ENCODE measurements at regions not wholly inside any gene's neighbourhood (a gene's known extent, or its start where the extent isn't known, plus 50 kb on each side); places are given as distances from the start of the nearest gene placed in this dataset.

DNA sequence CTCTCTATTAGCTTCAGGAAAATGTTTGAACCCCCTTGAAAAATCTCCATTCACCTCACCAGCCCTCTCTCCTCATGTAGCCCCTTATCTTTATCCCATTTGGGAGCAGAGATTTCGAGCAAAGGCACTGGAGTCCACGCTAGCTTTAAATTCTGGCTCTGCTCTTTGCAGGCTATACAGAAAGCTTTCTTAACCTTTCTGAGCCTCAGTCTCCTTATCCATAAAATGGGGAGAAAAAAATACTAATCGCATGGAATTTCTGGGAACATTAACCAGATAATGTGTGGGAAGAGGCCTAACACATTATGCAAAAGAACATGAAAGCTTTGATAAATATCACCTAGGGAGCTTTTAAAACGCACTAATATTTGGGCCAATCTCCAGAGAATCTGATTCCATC is 476.3 kb upstream of the CDH5 start:
- DNase-seq (ENCODE audit: insufficient read length, low spot score) = no peak
- no peak for TF ChIP-seq POLR2A (IDR thresholded peaks at IDR 0.05; ENCODE audit: low read depth, low read length)
- FAIRE-seq = no peak

GRCh38 chr16:65889533-65889966 is 476.9 kb upstream of the CDH5 start:
- no peak for DNase-seq (ENCODE audit: insufficient read length, low spot score)

DNA sequence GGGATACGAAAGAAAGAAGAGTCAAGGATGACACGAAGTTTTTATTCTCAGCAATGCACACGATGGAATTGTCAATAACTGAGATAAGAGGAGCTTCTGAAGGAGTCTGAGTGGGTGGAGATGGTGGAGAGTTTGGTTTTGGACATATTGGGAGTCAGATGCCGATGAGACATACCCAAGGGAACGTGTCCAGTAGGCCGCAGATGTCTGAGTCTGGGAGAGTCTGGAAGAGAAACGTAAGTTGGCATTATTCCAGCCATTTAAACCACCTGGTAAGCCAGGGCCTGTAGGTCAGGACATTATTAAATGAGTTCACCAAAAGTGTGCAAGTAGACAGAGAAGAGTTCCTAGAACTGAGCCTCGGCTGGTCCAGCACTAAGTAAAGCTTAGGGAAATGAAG is 478.3 kb upstream of the CDH5 start:
- DNase-seq (ENCODE audit: insufficient read length, low spot score) (no peak), FAIRE-seq (no peak)
- no peak for TF ChIP-seq POLR2A (IDR thresholded peaks at IDR 0.05; ENCODE audit: low read depth, low read length)

More at GRCh38 chr16:65889533-65889966, 476.9 kb upstream of the CDH5 start:
- no peak for TF ChIP-seq POLR2A (IDR thresholded peaks at IDR 0.05; ENCODE audit: low read depth, low read length)
- no peak for FAIRE-seq

GRCh38 chr16:65884018-65884417 is 482.5 kb upstream of the CDH5 start:
- TF ChIP-seq POLR2A (IDR thresholded peaks at IDR 0.05; ENCODE audit: low read depth, low read length) = no peak
- DNase-seq (ENCODE audit: insufficient read length, low spot score) (no peak), FAIRE-seq (no peak)

- TF ChIP-seq POLR2A (IDR thresholded peaks at IDR 0.05; ENCODE audit: low read depth, low read length) = no peak
- no peak for DNase-seq (ENCODE audit: insufficient read length, low spot score)
- no peak for FAIRE-seq
Observed at GRCh38 chr16:65878347-65878746, 488.1 kb upstream of the CDH5 start.

DNA sequence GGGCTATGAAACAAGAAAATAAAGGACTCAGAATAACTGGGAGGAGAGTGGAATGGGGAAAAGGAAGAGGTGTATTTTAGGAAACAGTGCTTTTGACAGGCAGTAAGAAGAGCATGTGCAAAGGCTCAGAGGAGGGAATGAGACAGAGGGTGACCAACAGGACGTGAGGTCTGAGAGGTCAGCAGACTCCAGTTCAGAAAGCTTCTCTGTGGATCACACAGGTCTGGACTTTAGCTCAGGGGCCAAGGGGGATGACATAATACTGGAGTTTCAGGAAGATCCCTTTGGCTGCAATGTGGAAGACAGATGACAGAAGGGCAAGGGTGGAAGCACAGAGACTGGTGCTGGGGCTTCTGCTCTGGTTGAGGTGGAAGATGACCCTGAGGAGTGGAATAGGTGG is 489.9 kb upstream of the CDH5 start:
- no peak for TF ChIP-seq POLR2A (IDR thresholded peaks at IDR 0.05; ENCODE audit: low read depth, low read length)
- no peak for FAIRE-seq
- no peak for DNase-seq (ENCODE audit: insufficient read length, low spot score)

DNA sequence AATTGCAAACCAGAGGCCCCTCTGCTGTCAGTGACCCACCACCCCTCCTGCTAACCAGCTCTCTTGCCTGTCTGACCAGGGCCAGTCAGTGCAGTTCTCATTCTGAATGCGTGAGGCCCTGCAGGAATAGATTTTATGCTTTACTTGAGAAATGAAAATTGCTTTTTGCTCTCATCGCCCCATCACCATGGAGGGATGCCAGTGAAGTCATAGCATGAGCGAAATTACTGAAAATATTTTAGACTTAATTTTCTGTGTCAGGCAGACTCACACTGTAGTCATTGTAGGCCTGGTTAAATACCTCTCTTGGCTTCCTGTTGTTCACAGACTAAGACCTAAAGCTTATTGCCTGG is 490.5 kb upstream of the CDH5 start:
- FAIRE-seq (no peak), DNase-seq (ENCODE audit: insufficient read length, low spot score) (no peak)
- TF ChIP-seq POLR2A (IDR thresholded peaks at IDR 0.05; ENCODE audit: low read depth, low read length) = no peak

DNA sequence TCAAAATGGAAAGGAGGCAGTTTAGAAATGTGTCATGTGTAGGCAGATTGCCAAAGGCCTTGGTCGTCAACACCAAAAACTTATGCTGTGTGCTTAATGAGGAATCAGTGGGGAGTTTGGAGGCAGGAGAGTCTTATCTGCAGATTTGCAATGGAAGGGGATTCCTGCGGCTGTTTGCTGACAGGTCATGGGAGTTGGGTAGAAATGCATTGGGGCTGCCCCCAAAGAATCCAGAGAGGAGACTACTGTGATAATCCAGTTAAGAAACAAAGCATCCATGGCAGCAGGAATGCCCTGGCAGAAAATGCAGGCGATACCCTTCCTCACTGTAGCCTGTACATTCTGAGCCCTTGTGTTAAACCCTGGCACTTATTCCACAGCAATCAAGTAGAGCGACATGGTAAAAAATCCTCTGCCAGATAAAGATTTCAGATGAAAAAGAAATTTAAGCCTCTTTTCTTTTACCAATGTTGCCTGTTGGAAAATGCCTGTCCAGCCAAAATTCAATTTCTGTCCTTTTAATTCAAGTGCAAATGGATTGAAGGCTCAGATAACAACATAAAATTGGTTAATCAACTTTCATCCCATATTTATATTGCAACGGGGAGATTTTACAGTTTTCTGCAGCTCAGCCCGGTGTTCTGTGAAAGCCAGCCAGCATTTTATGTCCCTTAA is 491.0 kb upstream of the CDH5 start:
- TF ChIP-seq POLR2A (IDR thresholded peaks at IDR 0.05; ENCODE audit: low read depth, low read length) = no peak
- FAIRE-seq = no peak
- no peak for DNase-seq (ENCODE audit: insufficient read length, low spot score)

- no peak for FAIRE-seq
- no peak for TF ChIP-seq POLR2A (IDR thresholded peaks at IDR 0.05; ENCODE audit: low read depth, low read length)
- no peak for DNase-seq (ENCODE audit: insufficient read length, low spot score)
Observed at GRCh38 chr16:65869261-65869660, 497.2 kb upstream of the CDH5 start.

- DNase-seq (ENCODE audit: insufficient read length, low spot score) (no peak), FAIRE-seq (no peak)
- no peak for TF ChIP-seq POLR2A (IDR thresholded peaks at IDR 0.05; ENCODE audit: low read depth, low read length)
Observed at GRCh38 chr16:65867276-65867960, 499.1 kb upstream of the CDH5 start.

DNA sequence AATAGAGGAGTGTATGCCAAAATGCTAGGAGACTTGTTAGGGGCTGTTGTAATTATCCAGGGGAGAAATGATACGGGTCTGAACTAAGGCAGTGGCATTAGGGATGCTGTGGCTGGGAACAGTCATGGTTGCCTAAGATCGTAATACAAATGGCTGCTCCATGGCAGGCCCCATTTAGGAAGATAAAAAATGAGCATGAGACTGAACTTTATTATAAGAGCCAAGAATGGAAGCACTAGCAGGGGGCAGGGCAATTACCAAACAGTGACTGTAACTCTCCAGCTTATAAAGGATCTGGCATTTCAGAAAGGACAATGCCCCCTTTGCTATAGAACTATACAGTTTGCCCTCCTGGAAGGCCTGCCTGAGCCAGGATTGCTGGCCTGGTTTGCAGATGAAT is 503.3 kb upstream of the CDH5 start:
- TF ChIP-seq POLR2A (IDR thresholded peaks at IDR 0.05; ENCODE audit: low read depth, low read length) = no peak
- DNase-seq (ENCODE audit: insufficient read length, low spot score) (no peak), FAIRE-seq (no peak)

GRCh38 chr16:65861131-65861731 is 505.3 kb upstream of the CDH5 start:
- DNase-seq (ENCODE audit: insufficient read length, low spot score) (no peak), FAIRE-seq (no peak)
- TF ChIP-seq POLR2A (IDR thresholded peaks at IDR 0.05; ENCODE audit: low read depth, low read length) = no peak

DNA sequence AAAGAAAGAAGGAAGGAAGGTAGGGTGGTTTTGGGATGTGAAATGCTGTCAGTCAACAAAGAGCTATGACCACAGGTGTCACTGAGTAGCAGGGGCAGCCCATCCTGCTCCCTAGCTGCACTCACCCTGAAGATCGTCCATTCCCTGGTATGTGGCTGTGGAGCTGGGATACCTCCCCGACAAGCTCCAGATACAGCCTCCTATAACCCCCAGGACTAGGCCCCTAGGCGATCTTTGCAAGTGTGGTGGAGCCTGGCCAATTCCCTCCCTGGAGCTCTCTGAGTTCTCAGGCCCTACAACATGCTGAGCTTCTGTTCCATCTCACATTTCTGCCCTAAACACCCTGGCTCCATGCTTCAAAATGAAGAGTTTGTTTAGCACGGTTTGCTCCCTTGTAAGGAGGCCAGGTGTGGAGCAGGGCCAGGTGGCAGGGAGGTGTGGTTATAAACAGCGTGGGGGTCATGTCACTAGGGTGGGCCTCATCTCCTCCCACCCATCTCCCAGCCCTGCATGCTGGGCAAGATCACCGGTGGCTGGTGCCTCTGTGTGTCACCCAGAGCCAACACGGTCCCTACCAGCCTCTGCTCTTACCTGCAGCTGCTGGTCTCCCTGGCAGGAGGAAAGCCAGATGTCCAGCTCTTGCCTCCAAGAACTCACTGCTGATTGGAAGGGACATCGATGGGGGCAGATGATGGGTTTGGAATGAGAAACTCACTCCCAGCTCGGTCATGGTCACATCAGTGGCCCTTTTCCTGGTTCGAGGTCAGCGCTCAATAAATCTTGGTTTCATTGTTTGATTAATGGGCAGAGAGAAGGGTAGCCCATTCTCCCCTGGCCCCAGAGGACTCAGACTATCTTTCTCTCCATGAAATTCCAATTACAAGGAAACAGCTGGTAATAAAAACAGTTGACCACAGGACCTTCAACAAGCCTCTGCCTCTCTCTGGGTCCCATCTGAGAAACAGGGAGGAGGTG is 511.0 kb upstream of the CDH5 start:
- no peak for TF ChIP-seq POLR2A (IDR thresholded peaks at IDR 0.05; ENCODE audit: low read depth, low read length)
- DNase-seq (ENCODE audit: insufficient read length, low spot score) (no peak), FAIRE-seq (no peak)

DNA sequence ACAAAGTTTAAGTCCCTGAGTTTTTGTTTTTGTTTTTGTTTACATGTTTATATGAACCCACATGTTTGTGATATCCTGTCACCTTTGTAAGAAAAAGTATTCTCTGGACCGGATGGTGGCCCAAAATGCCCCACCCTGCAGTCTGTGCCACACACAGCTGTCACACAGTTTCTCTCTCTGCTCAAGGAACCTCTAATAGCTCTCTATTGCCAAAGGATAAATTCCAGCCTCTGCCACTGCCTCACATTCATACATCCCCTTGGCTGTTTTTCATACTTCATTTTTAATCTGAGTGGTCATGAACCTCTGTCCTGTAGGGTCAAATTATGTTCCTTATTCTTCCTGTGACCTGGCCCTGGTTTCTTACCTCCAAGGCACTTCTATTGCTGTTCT is 520.3 kb upstream of the CDH5 start:
- FAIRE-seq (no peak), DNase-seq (ENCODE audit: insufficient read length, low spot score) (no peak)
- TF ChIP-seq POLR2A (IDR thresholded peaks at IDR 0.05; ENCODE audit: low read depth, low read length) = no peak

Measured in H54 (cell line).